Endodermal cell (in vitro differentiated cells): ENCODE measurements at regions not wholly inside any gene's neighbourhood (a gene's known extent, or its start where the extent isn't known, plus 50 kb on each side); places are given as distances from the start of the nearest gene placed in this dataset.

Source experiments
- DNase-seq: peaks from one replicate; pipeline ENCODE4 v3.0.0-alpha.2; 2017
- H3K27ac ChIP-seq: 2 replicates; pipeline ENCODE4 v1.5.1; 2013; ENCODE audit warnings: mild to moderate bottlenecking, low read depth, low read length, moderate library complexity
- H3K27me3 ChIP-seq: 2 replicates; pipeline ENCODE4 v1.6.1; 2013; ENCODE audit warnings: mild to moderate bottlenecking, low read length, moderate library complexity; ENCODE audit not compliant: insufficient read depth, control insufficient read depth, poor library complexity, severe bottlenecking
- H3K36me3 ChIP-seq: 2 replicates; pipeline ENCODE4 v1.7.0; 2013; ENCODE audit warnings: mild to moderate bottlenecking, low read length, moderate library complexity; ENCODE audit not compliant: control insufficient read depth, insufficient read depth
- H3K4me1 ChIP-seq: one replicate; pipeline ENCODE4 v1.7.0; 2013; ENCODE audit warnings: low read length; ENCODE audit not compliant: control insufficient read depth, insufficient read depth
- H3K4me3 ChIP-seq: 2 replicates; pipeline ENCODE4 v1.5.1; 2013; ENCODE audit warnings: mild to moderate bottlenecking, low read length, moderate library complexity
- H3K9ac ChIP-seq: 2 replicates; pipeline ENCODE4 v1.6.1; 2013; ENCODE audit warnings: mild to moderate bottlenecking, low read length, moderate library complexity; ENCODE audit not compliant: poor library complexity, severe bottlenecking; ENCODE audit errors: extremely low read depth
- H3K9me3 ChIP-seq: 2 replicates; pipeline ENCODE4 v1.6.1; 2013; ENCODE audit warnings: mild to moderate bottlenecking, low read length, moderate library complexity; ENCODE audit not compliant: control insufficient read depth
- H3K27ac Mint-ChIP-seq: 2 replicates; pipeline ENCODE4 v1.8.0; 2020; ENCODE audit warnings: mixed read lengths
- H3K27me3 Mint-ChIP-seq: 2 replicates; pipeline ENCODE4 v1.8.0; 2021; ENCODE audit warnings: mild to moderate bottlenecking, mixed read lengths; ENCODE audit not compliant: insufficient read depth
- H3K36me3 Mint-ChIP-seq: 2 replicates; pipeline ENCODE4 v1.8.0; 2020; ENCODE audit warnings: low read depth, mixed read lengths
- H3K4me1 Mint-ChIP-seq: 2 replicates; pipeline ENCODE4 v1.8.0; 2020; ENCODE audit warnings: mixed read lengths
- H3K4me3 Mint-ChIP-seq: 2 replicates; pipeline ENCODE4 v1.8.0; 2020; ENCODE audit warnings: mild to moderate bottlenecking, moderate library complexity, mixed read lengths
- H3K9me3 Mint-ChIP-seq: 2 replicates; pipeline ENCODE4 v1.8.0; 2020; ENCODE audit warnings: mild to moderate bottlenecking, mixed read lengths
- CTCF ChIP-seq: fragments of 200-600 bp; sonication (generic); conservative IDR thresholded peaks from 2 replicates; pipeline ENCODE4 v1.5.0; 2021; ENCODE audit warnings: antibody characterized with exemption, mild to moderate bottlenecking
- WGBS, 2 experiments: methylation state at CpG; one replicate each; pipeline versions ENCODE4 v1.1.5 to v1.1.7; 2013; ENCODE audit warnings: missing lambda C conversion rate in 2 of 2, mixed read lengths in 1 of 2; ENCODE audit not compliant: insufficient coverage in 1 of 2, insufficient read length in 1 of 2; 5-methylcytosine and 5-hydroxymethylcytosine counted together

GRCh38 chr2:38215993-38216392 lies 140.0 kb upstream of the CYP1B1 start:
- H3K27ac ChIP-seq, result no peak overlapping the region

GRCh38 chr2:38215522-38215921 lies 139.6 kb upstream of the CYP1B1 start:
- Histone ChIP-seq H3K9ac (no peak overlapping the region), H3K4me1 (no peaks in the 10 kb centered on the region), H3K36me3 (no peaks in the 10 kb centered on the region), H3K27ac (no peak overlapping the region), H3K9me3 (no peaks in the 10 kb centered on the region), H3K27me3 (no peaks in the 10 kb centered on the region), H3K4me3 (no peak overlapping the region)
- Mint-ChIP-seq H3K27ac (no peak overlapping the region), H3K27me3 (peaks cover 5% of the 10 kb centered on the region), H3K4me3 (no peak overlapping the region), H3K9me3 (peaks cover 5% of the 10 kb centered on the region), H3K4me1 (peaks cover 34% of the 10 kb centered on the region), H3K36me3 (no peaks in the 10 kb centered on the region)
- no peak for TF ChIP-seq CTCF
- DNase-seq, result no peak
- WGBS, 2 experiments, result 100% methylated on average over 2 of the region's 2 CpGs; no CpG with 5 or more reads in 1 of the 2 experiments

More at GRCh38 chr2:38215993-38216392, 140.0 kb upstream of the CYP1B1 start:
- Mint-ChIP-seq H3K4me3 (no peak overlapping the region), H3K27ac (no peak overlapping the region), H3K27me3 (peaks cover 5% of the 10 kb centered on the region), H3K36me3 (no peaks in the 10 kb centered on the region), H3K9me3 (peaks cover 5% of the 10 kb centered on the region), H3K4me1 (peaks cover 34% of the 10 kb centered on the region)
- Histone ChIP-seq H3K4me3 (no peak overlapping the region), H3K4me1 (no peaks in the 10 kb centered on the region), H3K9ac (no peak overlapping the region), H3K27me3 (no peaks in the 10 kb centered on the region), H3K9me3 (no peaks in the 10 kb centered on the region), H3K36me3 (no peaks in the 10 kb centered on the region)
- no peak for TF ChIP-seq CTCF
- no peak for DNase-seq

GRCh38 chr2:38214209-38214717 lies 138.3 kb upstream of the CYP1B1 start:
- no peak overlapping the region for H3K27ac ChIP-seq

More at GRCh38 chr2:38214209-38214717, 138.3 kb upstream of the CYP1B1 start:
- H3K27ac Mint-ChIP-seq, result no peak overlapping the region
- H3K27me3 Mint-ChIP-seq, result peaks cover 5% of the 10 kb centered on the region
- peak; percentile 55 for DNase-seq
- H3K4me1 ChIP-seq, result no peaks in the 10 kb centered on the region
- H3K27me3 ChIP-seq, result no peaks in the 10 kb centered on the region
- H3K36me3 ChIP-seq, result no peaks in the 10 kb centered on the region
- no peaks in the 10 kb centered on the region for H3K36me3 Mint-ChIP-seq
- no peak for TF ChIP-seq CTCF
- no peak overlapping the region for H3K4me3 ChIP-seq
- H3K9me3 Mint-ChIP-seq, result peaks cover 2% of the 10 kb centered on the region
- H3K4me1 Mint-ChIP-seq, result peaks cover 34% of the 10 kb centered on the region
- WGBS, 2 experiments, result 47 to 79% methylated on average over 3 to 5 of the region's 5 CpGs
- no peaks in the 10 kb centered on the region for H3K9me3 ChIP-seq
- H3K4me3 Mint-ChIP-seq, result no peak overlapping the region
- no peak overlapping the region for H3K9ac ChIP-seq
